ENCODE measurements at regions not wholly inside any gene's neighbourhood (a gene's known extent, or its start where the extent isn't known, plus 50 kb on each side); places are given as distances from the start of the nearest gene placed in this dataset.

DNA sequence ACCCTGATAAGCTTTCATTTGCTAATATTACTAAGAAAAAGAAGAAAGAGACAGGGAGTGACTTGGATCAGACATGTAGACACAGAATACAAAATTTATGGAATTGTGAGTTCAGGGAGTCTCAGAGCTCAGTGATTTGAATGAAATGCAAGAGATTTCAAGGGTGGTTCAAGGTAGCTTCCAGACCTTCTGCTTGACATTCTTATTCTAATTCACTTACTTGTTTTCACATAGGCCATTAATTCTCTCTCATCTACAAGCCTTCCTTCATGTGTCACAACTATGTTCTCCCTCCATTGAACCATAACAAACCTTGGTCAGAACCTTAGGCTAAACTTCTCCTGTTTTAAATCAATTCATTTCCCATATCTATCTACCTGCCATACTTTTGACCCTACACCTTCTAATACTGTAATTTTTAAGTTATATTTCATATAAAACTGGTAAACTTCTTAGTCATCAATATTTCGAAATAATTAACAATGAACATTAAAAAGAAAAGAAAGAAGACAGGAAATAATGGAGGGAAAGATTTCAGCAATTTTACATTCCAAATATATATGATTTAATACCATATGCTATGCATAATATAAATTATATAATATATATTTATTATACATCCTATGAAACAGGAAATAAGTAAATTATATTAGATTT lies 139.2 kb upstream of the PDE1A start:
- TF ChIP-seq CHD1 (IDR thresholded peaks at IDR 0.05; ENCODE audit: low read length) (no peak), SREBF2 (CRISPR knock-in tag; IDR thresholded peaks at IDR 0.05) (no peak), PHF8 (IDR thresholded peaks at IDR 0.05; ENCODE audit: borderline replicate concordance, low read length) (no peak), GTF2F1 (IDR thresholded peaks at IDR 0.05; ENCODE audit: low read depth, low read length) (no peak), YY1 (IDR thresholded peaks at IDR 0.05; ENCODE audit: borderline replicate concordance in 1 of 3, control insufficient read depth in 1 of 3, extremely low read depth in 1 of 3, insufficient read depth in 3 of 3, insufficient read length in 1 of 3, insufficient replicate concordance in 2 of 3, low read depth in 1 of 3, low read length in 2 of 3) (no peak), ATF2 (CRISPR knock-in tag; IDR thresholded peaks at IDR 0.05) (no peak), ZNF766 (CRISPR knock-in tag; conservative IDR thresholded peaks at IDR 0.05) (no peak), SMARCA4 (IDR thresholded peaks at IDR 0.05) (no peak), DMBX1 (CRISPR knock-in tag; IDR thresholded peaks at IDR 0.05; ENCODE audit: borderline replicate concordance) (no peak), PHB2 (IDR thresholded peaks at IDR 0.05; ENCODE audit: low read depth) (no peak), GATA2 (CRISPR knock-in tag; IDR thresholded peaks at IDR 0.05) (no peak)
- TF ChIP-seq, protein P1, sequence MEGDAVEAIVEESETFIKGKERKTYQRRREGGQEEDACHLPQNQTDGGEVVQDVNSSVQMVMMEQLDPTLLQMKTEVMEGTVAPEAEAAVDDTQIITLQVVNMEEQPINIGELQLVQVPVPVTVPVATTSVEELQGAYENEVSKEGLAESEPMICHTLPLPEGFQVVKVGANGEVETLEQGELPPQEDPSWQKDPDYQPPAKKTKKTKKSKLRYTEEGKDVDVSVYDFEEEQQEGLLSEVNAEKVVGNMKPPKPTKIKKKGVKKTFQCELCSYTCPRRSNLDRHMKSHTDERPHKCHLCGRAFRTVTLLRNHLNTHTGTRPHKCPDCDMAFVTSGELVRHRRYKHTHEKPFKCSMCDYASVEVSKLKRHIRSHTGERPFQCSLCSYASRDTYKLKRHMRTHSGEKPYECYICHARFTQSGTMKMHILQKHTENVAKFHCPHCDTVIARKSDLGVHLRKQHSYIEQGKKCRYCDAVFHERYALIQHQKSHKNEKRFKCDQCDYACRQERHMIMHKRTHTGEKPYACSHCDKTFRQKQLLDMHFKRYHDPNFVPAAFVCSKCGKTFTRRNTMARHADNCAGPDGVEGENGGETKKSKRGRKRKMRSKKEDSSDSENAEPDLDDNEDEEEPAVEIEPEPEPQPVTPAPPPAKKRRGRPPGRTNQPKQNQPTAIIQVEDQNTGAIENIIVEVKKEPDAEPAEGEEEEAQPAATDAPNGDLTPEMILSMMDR (IDR thresholded peaks at IDR 0.05 in 2 of 3, conservative IDR thresholded peaks at IDR 0.05 in 1 of 3; ENCODE audit: insufficient read depth in 2 of 3, low read depth in 1 of 3, low read length in 3 of 3), result no peak
- TF ChIP-seq, protein P2, sequence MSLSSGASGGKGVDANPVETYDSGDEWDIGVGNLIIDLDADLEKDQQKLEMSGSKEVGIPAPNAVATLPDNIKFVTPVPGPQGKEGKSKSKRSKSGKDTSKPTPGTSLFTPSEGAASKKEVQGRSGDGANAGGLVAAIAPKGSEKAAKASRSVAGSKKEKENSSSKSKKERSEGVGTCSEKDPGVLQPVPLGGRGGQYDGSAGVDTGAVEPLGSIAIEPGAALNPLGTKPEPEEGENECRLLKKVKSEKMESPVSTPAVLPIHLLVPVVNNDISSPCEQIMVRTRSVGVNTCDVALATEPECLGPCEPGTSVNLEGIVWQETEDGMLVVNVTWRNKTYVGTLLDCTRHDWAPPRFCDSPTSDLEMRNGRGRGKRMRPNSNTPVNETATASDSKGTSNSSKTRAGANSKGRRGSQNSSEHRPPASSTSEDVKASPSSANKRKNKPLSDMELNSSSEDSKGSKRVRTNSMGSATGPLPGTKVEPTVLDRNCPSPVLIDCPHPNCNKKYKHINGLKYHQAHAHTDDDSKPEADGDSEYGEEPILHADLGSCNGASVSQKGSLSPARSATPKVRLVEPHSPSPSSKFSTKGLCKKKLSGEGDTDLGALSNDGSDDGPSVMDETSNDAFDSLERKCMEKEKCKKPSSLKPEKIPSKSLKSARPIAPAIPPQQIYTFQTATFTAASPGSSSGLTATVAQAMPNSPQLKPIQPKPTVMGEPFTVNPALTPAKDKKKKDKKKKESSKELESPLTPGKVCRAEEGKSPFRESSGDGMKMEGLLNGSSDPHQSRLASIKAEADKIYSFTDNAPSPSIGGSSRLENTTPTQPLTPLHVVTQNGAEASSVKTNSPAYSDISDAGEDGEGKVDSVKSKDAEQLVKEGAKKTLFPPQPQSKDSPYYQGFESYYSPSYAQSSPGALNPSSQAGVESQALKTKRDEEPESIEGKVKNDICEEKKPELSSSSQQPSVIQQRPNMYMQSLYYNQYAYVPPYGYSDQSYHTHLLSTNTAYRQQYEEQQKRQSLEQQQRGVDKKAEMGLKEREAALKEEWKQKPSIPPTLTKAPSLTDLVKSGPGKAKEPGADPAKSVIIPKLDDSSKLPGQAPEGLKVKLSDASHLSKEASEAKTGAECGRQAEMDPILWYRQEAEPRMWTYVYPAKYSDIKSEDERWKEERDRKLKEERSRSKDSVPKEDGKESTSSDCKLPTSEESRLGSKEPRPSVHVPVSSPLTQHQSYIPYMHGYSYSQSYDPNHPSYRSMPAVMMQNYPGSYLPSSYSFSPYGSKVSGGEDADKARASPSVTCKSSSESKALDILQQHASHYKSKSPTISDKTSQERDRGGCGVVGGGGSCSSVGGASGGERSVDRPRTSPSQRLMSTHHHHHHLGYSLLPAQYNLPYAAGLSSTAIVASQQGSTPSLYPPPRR (CRISPR knock-in tag; IDR thresholded peaks at IDR 0.05; ENCODE audit: borderline replicate concordance), result no peak

All from K562 (cell line).